ENCODE measurements at regions not wholly inside any gene's neighbourhood (a gene's known extent, or its start where the extent isn't known, plus 50 kb on each side); places are given as distances from the start of the nearest gene placed in this dataset.
"Not testable (repeated sequence)": the region's sequence is repeated elsewhere in the genome, so short reads cannot be mapped to it uniquely, and the experiment has no call there.

- Mint-ChIP-seq H3K4me3 (no peak overlapping the region), H3K4me1 (ENCODE audit: unreplicated experiment) (peaks cover 4% of the 10 kb centered on the region), H3K9me3 (no peaks in the 10 kb centered on the region), H3K27me3 (no peaks in the 10 kb centered on the region), H3K36me3 (no peaks in the 10 kb centered on the region), H3K27ac (no peak overlapping the region)
- no peak for TF ChIP-seq CTCF (conservative IDR thresholded peaks at IDR 0.05)
- DNase-seq (ENCODE audit: extremely low spot score, unreplicated experiment): no peak
Measured at GRCh38 chr9:25742256-25742655, 64.0 kb upstream of the TUSC1 start.

GRCh38 chr9:25733336-25733982, 55.2 kb upstream of the TUSC1 start:
- H3K9me3 Mint-ChIP-seq: peaks cover 14% of the 10 kb centered on the region

GRCh38 chr9:25731895-25732794, 53.9 kb upstream of the TUSC1 start:
- H3K4me1 Mint-ChIP-seq (ENCODE audit: unreplicated experiment); H3K27ac Mint-ChIP-seq; H3K27me3 Mint-ChIP-seq; H3K36me3 Mint-ChIP-seq; H3K4me3 Mint-ChIP-seq; DNase-seq (ENCODE audit: extremely low spot score, unreplicated experiment): not testable (repeated sequence)
- peaks cover 14% of the 10 kb centered on the region for H3K9me3 Mint-ChIP-seq

More at GRCh38 chr9:25733336-25733982, 55.2 kb upstream of the TUSC1 start:
- no peak overlapping the region for H3K27ac Mint-ChIP-seq
- DNase-seq (ENCODE audit: extremely low spot score, unreplicated experiment): no peak
- H3K27me3 Mint-ChIP-seq: no peaks in the 10 kb centered on the region
- H3K4me1 Mint-ChIP-seq (ENCODE audit: unreplicated experiment): no peaks in the 10 kb centered on the region
- H3K36me3 Mint-ChIP-seq: no peaks in the 10 kb centered on the region
- TF ChIP-seq CTCF (conservative IDR thresholded peaks at IDR 0.05): no peak
- H3K4me3 Mint-ChIP-seq: no peak overlapping the region
